Inflammatory macrophage treated with lipopolysaccharide for 1 hour (primary cell): ENCODE measurements at regions not wholly inside any gene's neighbourhood (a gene's known extent, or its start where the extent isn't known, plus 50 kb on each side); places are given as distances from the start of the nearest gene placed in this dataset.

Source experiments
- DNase-seq, 2 donors: peaks; one replicate each; pipeline ENCODE4 v3.0.0-alpha.2; 2020 to 2022

GRCh38 chr3:73727854-73728253 lies 103.1 kb upstream of the PDZRN3 start:
- no peak for DNase-seq

GRCh38 chr3:73727117-73727821 lies 102.5 kb upstream of the PDZRN3 start:
- DNase-seq: no peak

- DNase-seq: no peak
Measured at GRCh38 chr3:73723596-73723995, 98.9 kb upstream of the PDZRN3 start.

- peak; percentile 0 to 7 for DNase-seq
Measured at GRCh38 chr3:73719861-73720260, 95.1 kb upstream of the PDZRN3 start.

GRCh38 chr3:73719413-73719851 lies 94.7 kb upstream of the PDZRN3 start:
- no peak for DNase-seq

- DNase-seq: no peak
Measured at GRCh38 chr3:73718326-73719110, 93.8 kb upstream of the PDZRN3 start.

- no peak for DNase-seq
Measured at GRCh38 chr3:73716418-73716817, 91.7 kb upstream of the PDZRN3 start.

- no peak for DNase-seq
Measured at GRCh38 chr3:73710340-73710739, 85.6 kb upstream of the PDZRN3 start.

- no peak for DNase-seq
Measured at GRCh38 chr3:73709712-73710111, 85.0 kb upstream of the PDZRN3 start.

GRCh38 chr3:73708956-73709355 lies 84.2 kb upstream of the PDZRN3 start:
- no peak for DNase-seq

GRCh38 chr3:73707772-73708171 lies 83.0 kb upstream of the PDZRN3 start:
- no peak for DNase-seq

GRCh38 chr3:73706771-73707170 lies 82.0 kb upstream of the PDZRN3 start:
- DNase-seq: no peak

- no peak for DNase-seq
Measured at GRCh38 chr3:73705792-73706191, 81.1 kb upstream of the PDZRN3 start.

GRCh38 chr3:73699327-73699726 lies 74.6 kb upstream of the PDZRN3 start:
- DNase-seq: no peak

- no peak for DNase-seq
Measured at GRCh38 chr3:73697020-73697419, 72.3 kb upstream of the PDZRN3 start.

GRCh38 chr3:73695841-73696240 lies 71.1 kb upstream of the PDZRN3 start:
- no peak for DNase-seq

- no peak for DNase-seq
Measured at GRCh38 chr3:73694983-73695757, 70.4 kb upstream of the PDZRN3 start.

GRCh38 chr3:73687106-73688004 lies 62.6 kb upstream of the PDZRN3 start:
- no peak for DNase-seq

- DNase-seq: no peak
Measured at GRCh38 chr3:73685061-73685460, 60.3 kb upstream of the PDZRN3 start.

- DNase-seq: no peak
Measured at GRCh38 chr3:73683706-73684105, 59.0 kb upstream of the PDZRN3 start.

GRCh38 chr3:73681610-73682009 lies 56.9 kb upstream of the PDZRN3 start:
- no peak for DNase-seq

GRCh38 chr3:73681198-73681597 lies 56.5 kb upstream of the PDZRN3 start:
- DNase-seq: no peak
